ENCODE measurements at regions not wholly inside any gene's neighbourhood (a gene's known extent, or its start where the extent isn't known, plus 50 kb on each side); places are given as distances from the start of the nearest gene placed in this dataset.
A peak's percentile ranks its signal among the peaks of the same experiment; 100 is the strongest.
"Not testable (repeated sequence)": the region's sequence is repeated elsewhere in the genome, so short reads cannot be mapped to it uniquely, and the experiment has no call there.

GRCh38 chr17:12195418-12195817, 174.7 kb downstream of the MAP2K4 start:
- no peak for DNase-seq (ENCODE audit: low read depth)

GRCh38 chr17:12201294-12201880, 180.7 kb downstream of the MAP2K4 start:
- no peak for DNase-seq (ENCODE audit: low read depth)

GRCh38 chr17:12209632-12210191, 189.0 kb downstream of the MAP2K4 start:
- DNase-seq (ENCODE audit: low read depth): no peak

GRCh38 chr17:12220714-12221439, 200.2 kb downstream of the MAP2K4 start:
- DNase-seq (ENCODE audit: low read depth): not testable (repeated sequence)

- no peak for DNase-seq (ENCODE audit: low read depth)
Observed at GRCh38 chr17:12222392-12222791, 201.7 kb downstream of the MAP2K4 start.

- no peak for DNase-seq (ENCODE audit: low read depth)
Observed at GRCh38 chr17:12227547-12227946, 206.9 kb downstream of the MAP2K4 start.

- DNase-seq (ENCODE audit: low read depth): no peak
Observed at GRCh38 chr17:12229335-12229734, 208.7 kb downstream of the MAP2K4 start.

- DNase-seq (ENCODE audit: low read depth): no peak
Observed at GRCh38 chr17:12230481-12231354, 210.0 kb downstream of the MAP2K4 start.

GRCh38 chr17:12231355-12231682, 210.6 kb downstream of the MAP2K4 start:
- DNase-seq (ENCODE audit: low read depth): no peak

- DNase-seq (ENCODE audit: low read depth): not testable (repeated sequence)
Observed at GRCh38 chr17:12239021-12239420, 218.3 kb downstream of the MAP2K4 start.

- no peak for DNase-seq (ENCODE audit: low read depth)
Observed at GRCh38 chr17:12242345-12242954, 221.8 kb downstream of the MAP2K4 start.

GRCh38 chr17:12247761-12248160, 227.1 kb downstream of the MAP2K4 start:
- DNase-seq (ENCODE audit: low read depth): no peak

- no peak for DNase-seq (ENCODE audit: low read depth)
Observed at GRCh38 chr17:12250973-12251372, 230.3 kb downstream of the MAP2K4 start.

GRCh38 chr17:12252462-12252861, 231.8 kb downstream of the MAP2K4 start:
- DNase-seq (ENCODE audit: low read depth): no peak

- no peak for DNase-seq (ENCODE audit: low read depth)
Observed at GRCh38 chr17:12254460-12254859, 233.8 kb downstream of the MAP2K4 start.

GRCh38 chr17:12256380-12256995, 235.8 kb downstream of the MAP2K4 start:
- peak; percentile 45 for DNase-seq (ENCODE audit: low read depth)

- no peak for DNase-seq (ENCODE audit: low read depth)
Observed at GRCh38 chr17:12257176-12257575, 236.5 kb downstream of the MAP2K4 start.

- no peak for DNase-seq (ENCODE audit: low read depth)
Observed at GRCh38 chr17:12261354-12261753, 240.7 kb downstream of the MAP2K4 start.

- no peak for DNase-seq (ENCODE audit: low read depth)
Observed at GRCh38 chr17:12269751-12270150, 249.1 kb downstream of the MAP2K4 start.

- DNase-seq (ENCODE audit: low read depth): no peak
Observed at GRCh38 chr17:12277827-12278226, 257.1 kb downstream of the MAP2K4 start.

GRCh38 chr17:12282056-12282455, 261.4 kb downstream of the MAP2K4 start:
- peak; percentile 26 for DNase-seq (ENCODE audit: low read depth)

- no peak for DNase-seq (ENCODE audit: low read depth)
Observed at GRCh38 chr17:12287953-12288352, 267.3 kb downstream of the MAP2K4 start.
